ENCODE measurements at regions not wholly inside any gene's neighbourhood (a gene's known extent, or its start where the extent isn't known, plus 50 kb on each side); places are given as distances from the start of the nearest gene placed in this dataset.

GRCh38 chr11:42490506-42490905, 821.3 kb upstream of the API5 start:
- no peak for ATAC-seq
- no peak overlapping the region for H3K27ac ChIP-seq
- H3K4me3 ChIP-seq = no peak overlapping the region
- 60 to 65% methylated on average over 3 of the region's 3 CpGs for WGBS, 2 donors (ENCODE audit: low coverage in 1 of 2)
- H3K27me3 ChIP-seq = no peaks in the 10 kb centered on the region
- H3K4me1 ChIP-seq = no peaks in the 10 kb centered on the region
- no peaks in the 10 kb centered on the region for H3K36me3 ChIP-seq
- TF ChIP-seq POLR2A (IDR thresholded peaks at IDR 0.05) = no peak
- no peak for TF ChIP-seq POLR2AphosphoS5 (IDR thresholded peaks at IDR 0.05)
- TF ChIP-seq EP300 (IDR thresholded peaks at IDR 0.05) = no peak
- TF ChIP-seq, protein P1, sequence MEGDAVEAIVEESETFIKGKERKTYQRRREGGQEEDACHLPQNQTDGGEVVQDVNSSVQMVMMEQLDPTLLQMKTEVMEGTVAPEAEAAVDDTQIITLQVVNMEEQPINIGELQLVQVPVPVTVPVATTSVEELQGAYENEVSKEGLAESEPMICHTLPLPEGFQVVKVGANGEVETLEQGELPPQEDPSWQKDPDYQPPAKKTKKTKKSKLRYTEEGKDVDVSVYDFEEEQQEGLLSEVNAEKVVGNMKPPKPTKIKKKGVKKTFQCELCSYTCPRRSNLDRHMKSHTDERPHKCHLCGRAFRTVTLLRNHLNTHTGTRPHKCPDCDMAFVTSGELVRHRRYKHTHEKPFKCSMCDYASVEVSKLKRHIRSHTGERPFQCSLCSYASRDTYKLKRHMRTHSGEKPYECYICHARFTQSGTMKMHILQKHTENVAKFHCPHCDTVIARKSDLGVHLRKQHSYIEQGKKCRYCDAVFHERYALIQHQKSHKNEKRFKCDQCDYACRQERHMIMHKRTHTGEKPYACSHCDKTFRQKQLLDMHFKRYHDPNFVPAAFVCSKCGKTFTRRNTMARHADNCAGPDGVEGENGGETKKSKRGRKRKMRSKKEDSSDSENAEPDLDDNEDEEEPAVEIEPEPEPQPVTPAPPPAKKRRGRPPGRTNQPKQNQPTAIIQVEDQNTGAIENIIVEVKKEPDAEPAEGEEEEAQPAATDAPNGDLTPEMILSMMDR (IDR thresholded peaks at IDR 0.05) = no peak
- no peaks in the 10 kb centered on the region for H3K9me3 ChIP-seq

GRCh38 chr11:42494459-42494858, 817.3 kb upstream of the API5 start:
- WGBS, 2 donors (ENCODE audit: low coverage in 1 of 2) = 83 to 89% methylated on average over 2 to 6 of the region's 9 CpGs
- no peak for ATAC-seq
- no peaks in the 10 kb centered on the region for H3K36me3 ChIP-seq
- TF ChIP-seq, protein P1 (IDR thresholded peaks at IDR 0.05) = no peak
- TF ChIP-seq POLR2AphosphoS5 (IDR thresholded peaks at IDR 0.05) (no peak), POLR2A (IDR thresholded peaks at IDR 0.05) (no peak), EP300 (IDR thresholded peaks at IDR 0.05) (no peak)
- no peaks in the 10 kb centered on the region for H3K27me3 ChIP-seq
- no peaks in the 10 kb centered on the region for H3K4me1 ChIP-seq
- H3K4me3 ChIP-seq = no peak overlapping the region
- no peak overlapping the region for H3K27ac ChIP-seq
- no peaks in the 10 kb centered on the region for H3K9me3 ChIP-seq

- no peaks in the 10 kb centered on the region for H3K36me3 ChIP-seq
- WGBS, 2 donors (ENCODE audit: low coverage in 1 of 2) = 35 to 45% methylated on average over 2 to 3 of the region's 3 CpGs
- H3K4me1 ChIP-seq = no peaks in the 10 kb centered on the region
- TF ChIP-seq POLR2A (IDR thresholded peaks at IDR 0.05) = no peak
- TF ChIP-seq EP300 (IDR thresholded peaks at IDR 0.05) = no peak
- no peak for TF ChIP-seq POLR2AphosphoS5 (IDR thresholded peaks at IDR 0.05)
- TF ChIP-seq, protein P1 (IDR thresholded peaks at IDR 0.05) = no peak
- H3K27me3 ChIP-seq = no peaks in the 10 kb centered on the region
- no peak overlapping the region for H3K27ac ChIP-seq
- H3K9me3 ChIP-seq = no peaks in the 10 kb centered on the region
- no peak for ATAC-seq
- H3K4me3 ChIP-seq = no peak overlapping the region
These were observed 812.8 kb upstream of the API5 start for GRCh38 chr11:42498971-42499370.

- no peak overlapping the region for H3K27ac ChIP-seq
- no peaks in the 10 kb centered on the region for H3K9me3 ChIP-seq
- H3K4me1 ChIP-seq = no peaks in the 10 kb centered on the region
- ATAC-seq = no peak
- no peak overlapping the region for H3K4me3 ChIP-seq
- no peaks in the 10 kb centered on the region for H3K36me3 ChIP-seq
- H3K27me3 ChIP-seq = no peaks in the 10 kb centered on the region
- TF ChIP-seq EP300 (IDR thresholded peaks at IDR 0.05) (no peak), POLR2A (IDR thresholded peaks at IDR 0.05) (no peak), POLR2AphosphoS5 (IDR thresholded peaks at IDR 0.05) (no peak)
- TF ChIP-seq, protein P1 (IDR thresholded peaks at IDR 0.05) = no peak
- WGBS, 2 donors (ENCODE audit: low coverage in 1 of 2) = 0 to 18% methylated on average over 1 of the region's 1 CpG
These were observed 809.6 kb upstream of the API5 start for GRCh38 chr11:42502151-42502550.

DNA sequence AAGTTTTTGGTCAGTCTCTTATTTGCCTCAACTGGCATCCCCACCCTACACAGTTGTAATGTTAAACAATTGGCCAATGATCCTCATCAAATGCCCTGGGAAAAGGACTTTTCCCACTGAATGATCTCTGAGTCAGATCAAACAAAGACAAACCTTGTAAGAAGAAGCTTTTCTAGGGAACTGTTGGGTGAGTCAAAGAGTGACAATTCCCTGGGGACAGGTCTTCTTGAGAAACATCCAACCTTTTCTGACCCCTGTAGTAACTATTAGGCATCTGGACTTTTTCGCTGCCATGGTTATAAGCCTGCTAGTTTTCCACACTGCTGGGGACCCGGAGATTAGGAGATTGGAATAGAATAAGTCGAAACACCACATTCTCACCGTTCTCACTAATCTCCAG, 789.8 kb upstream of the API5 start:
- 34 to 70% methylated on average over 4 of the region's 4 CpGs for WGBS, 2 donors (ENCODE audit: low coverage in 1 of 2)
- H3K4me1 ChIP-seq = no peaks in the 10 kb centered on the region
- H3K27ac ChIP-seq = no peak overlapping the region

More for the DNA sequence above, 789.8 kb upstream of the API5 start:
- peaks cover 19% of the 10 kb centered on the region for H3K27me3 ChIP-seq
- no peaks in the 10 kb centered on the region for H3K36me3 ChIP-seq
- H3K4me3 ChIP-seq = no peak overlapping the region
- no peaks in the 10 kb centered on the region for H3K9me3 ChIP-seq
- no peak for ATAC-seq
- TF ChIP-seq, protein P1 (IDR thresholded peaks at IDR 0.05) = no peak
- TF ChIP-seq POLR2AphosphoS5 (IDR thresholded peaks at IDR 0.05) = no peak

Data from gastroesophageal sphincter (tissue), 4 donors.